ENCODE measurements at regions not wholly inside any gene's neighbourhood (a gene's known extent, or its start where the extent isn't known, plus 50 kb on each side); places are given as distances from the start of the nearest gene placed in this dataset.

GRCh38 chr3:170749765-170750477 lies 120.1 kb downstream of the RPL22L1 start:
- H3K4ac ChIP-seq (replicated peaks; ENCODE audit: insufficient read length, low read depth, low read length), result no peak overlapping the region
- no peak overlapping the region for H3K14ac ChIP-seq (ENCODE audit: insufficient read length)
- no peak overlapping the region for H3K23ac ChIP-seq (ENCODE audit: insufficient read length)
- H3K4me3 ChIP-seq (ENCODE audit: extremely low read depth in 1 of 4, insufficient read depth in 2 of 4, low read depth in 3 of 4, low read length in 4 of 4), result no peak overlapping the region
- H2AFZ ChIP-seq (ENCODE audit: low read length), result no peak overlapping the region
- H2BK15ac ChIP-seq (ENCODE audit: low read length), result no peak overlapping the region
- DNase-seq (ENCODE audit: low read depth in 1 of 2, low spot score in 2 of 2) (no peak), FAIRE-seq (no peak)
- no peak overlapping the region for H4K5ac ChIP-seq (ENCODE audit: insufficient read length, low read depth, low read length)
- no peak overlapping the region for H3K9ac ChIP-seq (replicated peaks in 1 of 4; ENCODE audit: extremely low read depth in 1 of 4, low read depth in 3 of 4, low read length in 3 of 4)
- H3K79me2 ChIP-seq (ENCODE audit: control insufficient read depth in 1 of 2, insufficient read depth in 2 of 2, low read length in 2 of 2), result no peaks in the 10 kb centered on the region
- 0 out of 8 replicates have a peak, but pooled peaks cover 0 to 2% (median 0%) of the 10 kb centered on the region in 4 experiments for H3K36me3 ChIP-seq (ENCODE audit: control insufficient read depth in 2 of 4, insufficient read depth in 4 of 4, low read length in 3 of 4)
- TF ChIP-seq POLR2A (IDR thresholded peaks at IDR 0.05; ENCODE audit: control extremely low read depth in 1 of 2, low read depth in 2 of 2, low read length in 2 of 2) (no peak), CTBP2 (IDR thresholded peaks at IDR 0.05; ENCODE audit: borderline replicate concordance, insufficient read depth, insufficient read length, low read length) (no peak), RNF2 (IDR thresholded peaks at IDR 0.05; ENCODE audit: borderline replicate concordance, low read depth, low read length, missing control alignments, poor library complexity, severe bottlenecking) (no peak), RAD21 (IDR thresholded peaks at IDR 0.05 in 1 of 2, conservative IDR thresholded peaks at IDR 0.05 in 1 of 2; ENCODE audit: low read depth in 2 of 2, low read length in 2 of 2) (no peak), POLR2AphosphoS5 (IDR thresholded peaks at IDR 0.05; ENCODE audit: low read depth, low read length) (no peak), SP4 (IDR thresholded peaks at IDR 0.05; ENCODE audit: low read length) (no peak), TAF1 (IDR thresholded peaks at IDR 0.05; ENCODE audit: low read depth, low read length) (no peak), TCF12 (IDR thresholded peaks at IDR 0.05; ENCODE audit: low read depth, low read length) (no peak), TEAD4 (IDR thresholded peaks at IDR 0.05; ENCODE audit: low read depth, low read length) (no peak), CREB1 (IDR thresholded peaks at IDR 0.05) (no peak), SAP30 (IDR thresholded peaks at IDR 0.05; ENCODE audit: insufficient read depth, insufficient replicate concordance, low read length) (no peak), EP300 (IDR thresholded peaks at IDR 0.05; ENCODE audit: borderline replicate concordance in 1 of 2, low read depth in 2 of 2, low read length in 2 of 2) (no peak)
- no peak overlapping the region for H4K91ac ChIP-seq (replicated peaks; ENCODE audit: insufficient read length, low read length)
- H3K4me2 ChIP-seq (ENCODE audit: insufficient read depth in 1 of 2, low read depth in 2 of 2, low read length in 2 of 2), result no peak overlapping the region
- H3K18ac ChIP-seq (ENCODE audit: extremely low read depth, low read length), result no peak overlapping the region
- no peaks in the 10 kb centered on the region for H3K23me2 ChIP-seq (ENCODE audit: low read depth, low read length)
- no peak overlapping the region for H4K8ac ChIP-seq (ENCODE audit: extremely low read depth, insufficient read depth, low read length)
- ChIA-PET POLR2A (ENCODE audit: partially characterized antibody) (no interaction called here), CTCF (ENCODE audit: partially characterized antibody) (interaction anchor here (1.0 kb wide), 1 partner anchor 336 kb away, joined by 4 read pairs; no protein-coding TSS in a partner anchor)
- peaks cover 6 to 10% of the 10 kb centered on the region in 2 experiments; a peak in 3 of 4 replicates for H3K9me3 ChIP-seq (ENCODE audit: insufficient read depth in 2 of 2, low read depth in 1 of 2, low read length in 1 of 2)
- H3K4me1 ChIP-seq (replicated peaks in 1 of 4; ENCODE audit: control insufficient read depth in 3 of 4, insufficient read depth in 4 of 4, low read length in 3 of 4), result no peaks in the 10 kb centered on the region
- H2BK20ac ChIP-seq (ENCODE audit: low read length), result no peak overlapping the region
- no peak overlapping the region for H2BK12ac ChIP-seq (ENCODE audit: low read depth, low read length)
- no peaks in the 10 kb centered on the region for H3K79me1 ChIP-seq (ENCODE audit: low read depth, low read length)
- H3K27me3 ChIP-seq (replicated peaks in 1 of 4; ENCODE audit: control insufficient read depth in 3 of 4, extremely low read depth in 1 of 4, insufficient read depth in 3 of 4, low read length in 3 of 4), result no peaks in the 10 kb centered on the region
- H2AK5ac ChIP-seq (ENCODE audit: low read depth, low read length), result no peak overlapping the region
- no peak overlapping the region for H2BK120ac ChIP-seq (replicated peaks; ENCODE audit: low read depth, low read length)
- H2BK5ac ChIP-seq (ENCODE audit: low read depth, low read length), result no peak overlapping the region
- H4K20me1 ChIP-seq (replicated peaks in 1 of 2; ENCODE audit: control insufficient read depth in 1 of 2, insufficient read depth in 2 of 2, low read length in 2 of 2), result no peaks in the 10 kb centered on the region
- H3K56ac ChIP-seq (replicated peaks; ENCODE audit: insufficient read length, low read depth, low read length), result no peak overlapping the region
- no peak overlapping the region for H3K27ac ChIP-seq (ENCODE audit: low read depth, low read length)
